Uterus (tissue), 2 donors: ENCODE measurements at regions not wholly inside any gene's neighbourhood (a gene's known extent, or its start where the extent isn't known, plus 50 kb on each side); places are given as distances from the start of the nearest gene placed in this dataset.

Source experiments
- POLR2A ChIP-seq, 2 donors: fragments of 450-650 bp; IDR thresholded peaks; one replicate each; pipeline ENCODE4 v1.6.1; 2016; ENCODE audit warnings: antibody characterized with exemption in 2 of 2, mild to moderate bottlenecking in 1 of 2, moderate library complexity in 1 of 2
- TF ChIP-seq, protein P1 (sequence below), 4 experiments: fragments of 200-600 bp in 2 of 4; fragments of 450-650 bp in 2 of 4; sonication (generic) in 2 of 4; IDR thresholded peaks; one replicate each; pipeline ENCODE4 v1.5.1; 2016 to 2019; ENCODE audit warnings: antibody characterized with exemption in 4 of 4, mild to moderate bottlenecking in 2 of 4, moderate library complexity in 1 of 4

DNA sequence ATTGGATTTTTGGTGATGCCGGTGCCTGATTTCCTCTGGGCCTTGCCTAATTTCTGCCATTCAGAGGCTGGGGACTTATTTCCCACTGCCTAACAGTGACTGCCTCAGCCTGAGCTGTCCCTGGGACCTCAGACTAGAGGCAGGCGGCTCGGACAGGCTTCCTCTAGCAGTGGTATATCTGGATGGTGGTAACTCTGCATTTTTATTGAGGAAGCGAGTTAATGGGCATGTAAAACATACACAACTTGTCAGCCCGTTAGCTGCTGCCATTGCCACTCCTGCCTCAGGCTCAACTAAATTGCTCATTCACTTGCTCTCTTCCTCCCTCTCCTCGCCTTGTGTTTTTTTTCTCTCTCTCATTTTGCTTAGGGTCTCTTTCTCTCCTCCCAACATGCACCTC is 561.6 kb downstream of the BUD13 start:
- no peak for TF ChIP-seq POLR2A (IDR thresholded peaks at IDR 0.05)
- TF ChIP-seq, protein P1, sequence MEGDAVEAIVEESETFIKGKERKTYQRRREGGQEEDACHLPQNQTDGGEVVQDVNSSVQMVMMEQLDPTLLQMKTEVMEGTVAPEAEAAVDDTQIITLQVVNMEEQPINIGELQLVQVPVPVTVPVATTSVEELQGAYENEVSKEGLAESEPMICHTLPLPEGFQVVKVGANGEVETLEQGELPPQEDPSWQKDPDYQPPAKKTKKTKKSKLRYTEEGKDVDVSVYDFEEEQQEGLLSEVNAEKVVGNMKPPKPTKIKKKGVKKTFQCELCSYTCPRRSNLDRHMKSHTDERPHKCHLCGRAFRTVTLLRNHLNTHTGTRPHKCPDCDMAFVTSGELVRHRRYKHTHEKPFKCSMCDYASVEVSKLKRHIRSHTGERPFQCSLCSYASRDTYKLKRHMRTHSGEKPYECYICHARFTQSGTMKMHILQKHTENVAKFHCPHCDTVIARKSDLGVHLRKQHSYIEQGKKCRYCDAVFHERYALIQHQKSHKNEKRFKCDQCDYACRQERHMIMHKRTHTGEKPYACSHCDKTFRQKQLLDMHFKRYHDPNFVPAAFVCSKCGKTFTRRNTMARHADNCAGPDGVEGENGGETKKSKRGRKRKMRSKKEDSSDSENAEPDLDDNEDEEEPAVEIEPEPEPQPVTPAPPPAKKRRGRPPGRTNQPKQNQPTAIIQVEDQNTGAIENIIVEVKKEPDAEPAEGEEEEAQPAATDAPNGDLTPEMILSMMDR (IDR thresholded peaks at IDR 0.05) = no peak
